Amygdala (tissue), 56 donors: ENCODE measurements at regions not wholly inside any gene's neighbourhood (a gene's known extent, or its start where the extent isn't known, plus 50 kb on each side); places are given as distances from the start of the nearest gene placed in this dataset.
"Not testable (repeated sequence)": the region's sequence is repeated elsewhere in the genome, so short reads cannot be mapped to it uniquely, and the experiment has no call there.

Source experiments
- DNase-seq, 56 donors: peaks; one replicate each; lab custom pipeline; 2025; lab: John Stamatoyannopoulos, UW

DNA sequence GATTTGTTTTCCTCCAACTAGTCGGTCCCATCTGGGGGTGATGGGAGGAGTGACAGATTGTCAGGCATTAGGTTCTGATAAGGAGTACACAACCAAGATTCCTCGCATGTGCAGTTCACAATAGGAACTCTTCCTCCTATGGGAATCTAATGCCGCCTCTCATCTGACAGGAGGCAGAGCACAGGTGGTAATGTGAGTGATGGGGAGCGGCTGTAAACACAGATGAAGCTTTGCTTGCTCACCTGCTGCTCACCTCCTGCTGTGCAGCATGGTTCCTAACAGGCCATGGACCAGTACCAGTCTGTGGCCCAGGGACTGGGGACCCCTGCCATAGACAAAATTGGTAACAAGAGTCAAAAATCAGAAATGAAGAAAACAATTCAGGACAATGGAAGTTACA lies 173.3 kb upstream of the HMHB1 start:
- DNase-seq: no peak

DNA sequence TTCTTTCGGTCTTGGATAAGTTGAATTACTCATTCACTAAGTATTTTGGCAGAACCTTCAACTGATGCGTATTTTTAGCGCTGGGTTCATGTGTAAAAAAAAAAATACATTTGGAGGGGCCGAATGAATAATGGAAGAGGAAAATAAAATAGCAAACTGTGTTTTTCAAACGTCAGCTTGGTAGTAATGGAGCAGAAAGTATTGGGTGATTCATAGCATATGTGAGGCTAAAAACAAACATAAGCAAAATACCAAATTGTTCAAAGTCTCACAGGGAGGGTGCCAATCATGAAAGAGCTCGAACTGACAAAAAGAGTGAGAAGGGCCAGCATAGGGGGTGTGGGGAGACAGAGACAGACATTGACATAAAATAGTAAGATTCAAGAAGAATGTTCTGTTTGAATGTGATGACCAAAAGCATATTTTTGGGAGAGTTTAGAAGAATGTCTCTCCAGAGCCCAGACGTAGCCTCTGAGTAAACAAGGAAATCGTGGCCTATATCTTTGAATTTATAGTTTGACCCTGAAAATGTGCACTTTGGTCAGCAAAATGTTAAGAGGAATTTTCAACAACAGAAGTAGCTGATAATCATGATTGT lies 174.9 kb upstream of the HMHB1 start:
- DNase-seq: no peak

- DNase-seq: no peak
Measured at GRCh38 chr5:143635888-143636287, 176.1 kb upstream of the HMHB1 start.

- DNase-seq: no peak
Measured at GRCh38 chr5:143635146-143635752, 176.7 kb upstream of the HMHB1 start.

DNA sequence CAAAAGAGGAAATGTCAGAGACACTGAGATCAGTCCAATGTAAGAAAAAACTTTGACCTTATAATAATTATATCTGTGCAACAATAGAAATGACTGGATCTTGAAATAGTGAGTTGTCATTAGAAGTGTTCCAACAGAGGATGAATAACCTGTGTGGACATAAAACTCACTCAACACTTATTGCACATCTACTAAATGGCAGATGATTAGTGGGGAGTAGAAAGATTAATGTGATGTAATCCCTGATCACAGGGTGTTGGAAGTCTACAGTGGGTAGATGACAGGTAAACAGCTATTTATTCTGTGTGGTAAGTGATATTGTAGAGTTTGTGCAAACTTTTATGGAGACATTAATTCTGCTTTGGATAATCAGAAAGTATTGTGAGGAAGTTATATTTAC lies 177.3 kb upstream of the HMHB1 start:
- DNase-seq: no peak

GRCh38 chr5:143629871-143630659 lies 181.9 kb upstream of the HMHB1 start:
- DNase-seq: no peak

DNA sequence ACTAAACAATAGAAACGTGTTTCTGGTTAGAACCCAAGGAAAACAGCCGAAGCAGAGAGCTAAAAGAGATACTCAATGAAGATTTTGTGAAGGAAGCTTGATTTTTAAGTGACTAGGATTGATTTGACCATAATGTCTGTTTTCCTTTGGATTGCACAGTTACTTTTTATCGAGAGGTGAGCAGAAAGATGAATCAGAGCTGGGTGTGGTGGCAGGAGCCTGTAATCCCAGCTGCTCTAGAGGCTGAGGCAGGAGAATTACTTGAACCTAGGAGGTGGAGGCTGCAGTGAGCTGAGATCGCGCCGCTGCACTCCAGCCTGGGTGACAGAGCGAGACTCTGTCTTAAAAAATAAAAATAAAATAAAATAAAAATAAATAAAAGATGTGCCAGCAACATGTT lies 186.9 kb upstream of the HMHB1 start:
- DNase-seq: not testable (repeated sequence)

- no peak for DNase-seq
Measured at GRCh38 chr5:143624465-143624864, 187.5 kb upstream of the HMHB1 start.

DNA sequence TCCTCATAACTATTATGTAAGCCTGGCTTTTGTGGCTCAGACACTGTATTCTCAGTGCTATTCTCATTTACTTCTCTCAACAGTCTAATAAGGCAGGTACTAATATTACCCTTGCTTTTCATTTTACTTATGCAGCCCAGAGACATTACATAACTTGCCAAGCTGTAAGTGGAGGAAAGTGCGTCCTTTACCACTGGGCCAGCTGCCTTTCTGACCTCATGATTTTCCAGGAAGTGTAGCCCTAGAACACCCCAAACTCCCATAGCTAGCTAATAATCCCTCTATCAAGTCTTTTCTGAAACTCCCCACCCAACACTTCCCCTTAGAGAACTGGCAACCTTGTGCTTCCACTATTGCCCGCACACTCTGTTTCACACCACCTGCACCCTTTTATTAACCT lies 192.9 kb upstream of the HMHB1 start:
- no peak for DNase-seq

DNA sequence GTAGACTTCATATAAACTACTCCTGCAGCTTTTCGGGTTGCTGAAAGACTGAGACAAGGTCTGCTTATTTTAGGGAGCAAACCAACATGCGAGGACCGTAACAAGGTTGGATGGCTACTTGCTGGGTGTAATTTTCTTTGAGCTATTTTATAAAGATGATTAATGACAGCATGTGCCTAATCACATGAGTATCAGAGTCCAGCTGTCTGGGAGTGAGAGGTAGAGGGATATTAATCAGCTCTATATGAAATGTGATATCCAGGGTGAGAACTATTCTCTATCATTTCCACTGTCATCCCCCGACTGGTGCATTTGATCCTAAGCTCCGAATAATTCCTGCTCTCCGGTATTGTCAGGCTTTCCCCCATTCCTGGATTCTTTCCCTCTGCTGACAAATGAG lies 193.8 kb upstream of the HMHB1 start:
- DNase-seq: no peak

- no peak for DNase-seq
Measured at GRCh38 chr5:143614831-143615230, 197.1 kb upstream of the HMHB1 start.

DNA sequence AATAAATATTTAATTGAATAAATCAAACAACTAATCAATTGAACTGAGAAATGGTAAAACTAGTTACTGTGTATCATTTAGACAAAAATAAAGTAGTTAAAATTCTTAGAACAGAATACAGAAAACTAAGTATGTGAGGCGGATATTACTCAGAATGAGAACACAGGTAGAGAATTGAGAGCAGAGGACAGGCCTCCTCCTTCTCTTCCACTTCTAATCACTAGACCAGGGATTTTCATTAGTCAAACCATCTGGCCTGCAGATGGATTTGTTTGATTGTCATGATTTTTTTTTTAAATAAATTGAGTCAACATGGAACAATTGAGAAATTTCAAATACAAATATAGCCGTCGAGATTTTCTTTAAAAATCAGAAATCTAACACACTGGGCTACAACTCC lies 198.6 kb upstream of the HMHB1 start:
- DNase-seq: no peak

- DNase-seq: no peak
Measured at GRCh38 chr5:143610946-143611345, 201.0 kb upstream of the HMHB1 start.

DNA sequence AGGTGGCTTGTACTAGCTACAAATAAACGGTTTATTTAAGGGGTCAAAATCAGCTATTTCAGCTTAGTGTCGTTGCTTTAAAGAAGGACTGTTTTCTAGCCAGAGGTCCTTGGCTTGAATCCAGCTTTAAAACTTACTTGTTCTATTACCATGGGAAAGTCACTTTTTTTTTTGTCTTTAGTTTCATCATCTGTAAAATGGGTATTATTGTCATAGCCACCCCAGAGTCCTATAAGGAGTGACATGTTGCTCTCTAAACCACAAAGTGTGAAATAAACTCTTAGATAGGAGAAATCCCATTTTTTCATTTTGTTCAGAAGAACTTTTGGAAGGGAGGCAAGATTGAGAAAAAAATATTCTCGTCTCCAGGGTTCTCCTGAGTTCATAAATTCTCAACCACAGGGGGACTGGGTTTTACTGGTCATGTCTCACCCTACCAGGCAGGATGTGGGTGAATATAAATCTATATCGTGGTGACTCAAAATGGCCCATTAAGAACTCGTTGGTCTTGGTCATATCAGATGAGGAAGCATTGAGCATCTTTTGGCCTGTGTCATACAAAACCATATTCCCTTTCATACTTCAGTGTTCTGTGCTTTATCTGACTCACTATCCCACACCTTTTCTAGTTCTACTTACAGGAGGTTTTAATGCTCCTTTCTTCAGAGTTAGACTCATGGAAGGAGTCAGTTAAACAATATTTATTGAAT lies 202.7 kb upstream of the NR3C1 start:
- DNase-seq: no peak

- peak in 7 of 56 donors; percentile 1 to 10 (median 3) for DNase-seq
Measured at GRCh38 chr5:143605403-143606005, 202.0 kb upstream of the NR3C1 start.

- DNase-seq: no peak
Measured at GRCh38 chr5:143601917-143602333, 198.4 kb upstream of the NR3C1 start.

DNA sequence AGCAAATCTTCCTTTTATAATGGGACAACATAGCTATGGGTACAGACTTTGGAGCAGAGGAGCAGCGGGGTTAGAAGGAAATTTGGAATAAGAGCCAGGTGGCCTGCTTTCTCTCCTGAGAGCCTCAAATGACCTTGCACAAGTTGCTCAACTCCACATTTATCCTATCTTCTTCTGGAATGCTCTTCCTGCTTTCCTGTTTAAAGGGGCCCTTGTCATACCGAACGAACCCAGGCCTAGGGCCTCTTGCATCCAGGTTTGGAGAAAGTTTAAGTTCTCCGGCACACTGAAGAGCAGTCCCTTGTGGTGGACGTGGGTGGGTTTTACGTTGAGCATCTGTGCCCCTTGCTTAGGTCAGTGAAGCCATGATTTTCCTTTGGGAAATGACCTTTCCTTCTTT lies 197.9 kb upstream of the NR3C1 start:
- no peak for DNase-seq

- DNase-seq: no peak
Measured at GRCh38 chr5:143600396-143601075, 197.1 kb upstream of the NR3C1 start.

DNA sequence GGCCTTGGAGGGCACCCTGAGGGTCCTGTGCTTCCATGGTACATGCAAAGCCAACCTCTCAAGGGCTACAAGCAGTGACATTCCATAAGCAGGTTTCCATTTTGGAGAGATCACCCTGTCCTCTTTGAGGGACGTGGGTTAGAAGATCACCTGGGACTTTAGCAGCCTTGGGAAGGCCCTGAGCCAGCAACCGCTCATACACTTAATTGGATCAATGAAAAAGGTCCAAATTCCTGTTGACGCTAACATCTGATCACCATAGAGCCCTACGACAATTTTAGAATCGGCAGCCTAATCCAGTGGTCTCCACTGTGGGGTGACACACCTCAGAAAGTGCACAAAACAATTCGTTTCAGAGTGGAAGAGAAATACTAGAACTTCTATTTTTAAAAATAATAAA lies 196.0 kb upstream of the NR3C1 start:
- no peak for DNase-seq

- no peak for DNase-seq
Measured at GRCh38 chr5:143596824-143597223, 193.3 kb upstream of the NR3C1 start.
